Panc1 (cell line): ENCODE measurements at regions not wholly inside any gene's neighbourhood (a gene's known extent, or its start where the extent isn't known, plus 50 kb on each side); places are given as distances from the start of the nearest gene placed in this dataset.

ENCODE experiments used
- ATAC-seq: fragments of 200-7000 bp; cut with Tn5 transposase; 2 replicates; pipeline ENCODE4 v1.9.1; 2020; ENCODE audit warnings: mild to moderate bottlenecking, moderate library complexity
- BruUV-seq: library from RNA; stranded (reverse); fragments of 400-500 nt; replicated peaks from 2 replicates; lab custom pipeline; 2021; lab: Mats Ljungman, UMichigan
- CTCF ChIA-PET: fragments of 300-600 bp; sonication (Branson Sonifier 250); formaldehyde crosslinking; loops from one replicate; lab custom pipeline; 2022; ENCODE audit warnings: antibody characterized with exemption; lab: Charles Lee
- POLR2A ChIA-PET: fragments of 300-600 bp; sonication (Branson Sonifier 250); formaldehyde crosslinking; loops from one replicate; lab custom pipeline; 2022; ENCODE audit warnings: antibody characterized with exemption; lab: Charles Lee
- DNase-seq: peaks from one replicate; pipeline ENCODE4 v3.0.0-alpha.2; 2010; ENCODE audit warnings: low read depth, low spot score
- H3K27ac ChIP-seq: 2 replicates; pipeline ENCODE4 v1.5.1; 2011; ENCODE audit warnings: mild to moderate bottlenecking, low read length, inconsistent platforms
- H3K27me3 ChIP-seq: fragments of 200-500 bp; sonication (Bioruptor generic); 2 replicates; pipeline ENCODE4 v1.6.0; 2014; ENCODE audit warnings: low read length, inconsistent platforms; ENCODE audit not compliant: control insufficient read depth, insufficient read depth
- H3K36me3 ChIP-seq: fragments of 200-500 bp; sonication (Bioruptor generic); 2 replicates; pipeline ENCODE4 v1.5.1; 2014; ENCODE audit warnings: inconsistent platforms, mild to moderate bottlenecking, low read length, moderate library complexity; ENCODE audit not compliant: control insufficient read depth, insufficient read depth
- H3K4me1 ChIP-seq: 2 replicates; pipeline ENCODE4 v1.5.1; 2011; ENCODE audit warnings: inconsistent platforms, mild to moderate bottlenecking, low read length, moderate library complexity; ENCODE audit not compliant: control insufficient read depth, insufficient read depth
- H3K4me3 ChIP-seq, 2 experiments: 2 replicates each; pipeline ENCODE4 v1.5.1; 2011 to 2012; ENCODE audit warnings: low read depth in 2 of 2, low read length in 2 of 2, mild to moderate bottlenecking in 2 of 2, inconsistent platforms in 1 of 2, moderate library complexity in 1 of 2
- H3K9me3 ChIP-seq: fragments of 200-500 bp; sonication (Bioruptor generic); 2 replicates; pipeline ENCODE4 v1.5.1; 2014; ENCODE audit warnings: low read depth, mild to moderate bottlenecking, inconsistent platforms, low read length, moderate library complexity; ENCODE audit not compliant: control insufficient read depth, insufficient read depth
- CTCF ChIP-seq: fragments of 450-650 bp; IDR thresholded peaks from 2 replicates; pipeline ENCODE4 v1.5.1; 2017; ENCODE audit warnings: mild to moderate bottlenecking
- POLR2AphosphoS5 ChIP-seq: IDR thresholded peaks from 2 replicates; pipeline ENCODE4 v1.6.1; 2012; ENCODE audit warnings: mild to moderate bottlenecking, low read depth, low read length, moderate library complexity
- REST ChIP-seq, 2 experiments: IDR thresholded peaks; 2 replicates each; pipeline ENCODE4 v1.6.1; 2011 to 2012; ENCODE audit warnings: low read depth in 2 of 2, control low read depth in 1 of 2, low read length in 1 of 2, mild to moderate bottlenecking in 1 of 2, moderate library complexity in 1 of 2; ENCODE audit not compliant: insufficient read depth in 1 of 2
- SIN3A ChIP-seq: IDR thresholded peaks from 2 replicates; pipeline ENCODE4 v1.6.1; 2012; ENCODE audit warnings: low read depth, mild to moderate bottlenecking, low read length, moderate library complexity, borderline replicate concordance; ENCODE audit not compliant: insufficient read depth
- TCF7L2 ChIP-seq: IDR thresholded peaks from 2 replicates; pipeline ENCODE4 v1.6.1; 2011; ENCODE audit warnings: mild to moderate bottlenecking, low read depth, low read length, inconsistent platforms
- in situ Hi-C: cut with HindIII; loops from 2 replicates; pipeline ENCODE4 v1.10.0; 2016; ENCODE audit warnings: low sequenced_read_pairs, low pct_unique_long_range_greater_than_20kb
- intact Hi-C: fragments of 100-400 bp; cut with micrococcal nuclease; formaldehyde crosslinking; loops from one replicate; pipeline ENCODE4 v1.10.0; 2022; ENCODE audit not compliant: unreplicated experiment

GRCh38 chr2:128486640-128487375, 168.1 kb upstream of the HS6ST1 start:
- Histone ChIP-seq H3K27me3 (peaks cover 4% of the 10 kb centered on the region; the same call in 1 of the 2 replicates), H3K9me3 (no peaks in the 10 kb centered on the region), H3K4me3 (no peak overlapping the region), H3K36me3 (no peaks in the 10 kb centered on the region), H3K4me1 (no peaks in the 10 kb centered on the region), H3K27ac (no peak overlapping the region)
- TF ChIP-seq TCF7L2 (no peak), CTCF (no peak), SIN3A (no peak), POLR2AphosphoS5 (no peak), REST (IDR thresholded peaks at IDR 0.05; ENCODE audit: insufficient read depth in 1 of 2, low read depth in 2 of 2, low read length in 1 of 2) (no peak)
- BruUV-seq: no TSS peak
- DNase-seq (no peak), ATAC-seq (no peak)
- ChIA-PET CTCF (no interaction called here), POLR2A (no interaction called here)
- intact Hi-C loops (no loop called here), in situ Hi-C loops (no loop called here)

- Histone ChIP-seq H3K4me3 (no peak overlapping the region), H3K36me3 (no peaks in the 10 kb centered on the region), H3K4me1 (no peaks in the 10 kb centered on the region), H3K27me3 (peaks cover 4% of the 10 kb centered on the region; the same call in 1 of the 2 replicates), H3K9me3 (no peaks in the 10 kb centered on the region), H3K27ac (no peak overlapping the region)
- TF ChIP-seq SIN3A: no peak
- no peak for TF ChIP-seq REST (IDR thresholded peaks at IDR 0.05; ENCODE audit: insufficient read depth in 1 of 2, low read depth in 2 of 2, low read length in 1 of 2)
- no peak for TF ChIP-seq CTCF
- no peak for TF ChIP-seq TCF7L2
- TF ChIP-seq POLR2AphosphoS5: no peak
- no TSS peak for BruUV-seq
- in situ Hi-C loops: no loop called here
- DNase-seq (no peak), ATAC-seq (no peak)
- ChIA-PET POLR2A (no interaction called here), CTCF (no interaction called here)
- intact Hi-C loops: no loop called here
Observed at GRCh38 chr2:128487650-128488387, 169.2 kb upstream of the HS6ST1 start.
